HG03039 (cell line): ENCODE measurements at regions not wholly inside any gene's neighbourhood (a gene's known extent, or its start where the extent isn't known, plus 50 kb on each side); places are given as distances from the start of the nearest gene placed in this dataset.
"Not testable (repeated sequence)": the region's sequence is repeated elsewhere in the genome, so short reads cannot be mapped to it uniquely, and the experiment has no call there.

Source experiments
- ATAC-seq: cut with Tn5 transposase; IDR thresholded peaks from one replicate; pipeline ENCODE4 v1.9.1; 2021; ENCODE audit warnings: mild to moderate bottlenecking, moderate library complexity; ENCODE audit not compliant: unreplicated experiment

- ATAC-seq: no peak
These were observed 635.4 kb upstream of the ATXN7L3B start for GRCh38 chr12:73902260-73902659.

- ATAC-seq: no peak
These were observed 630.9 kb upstream of the ATXN7L3B start for GRCh38 chr12:73906757-73907156.

- no peak for ATAC-seq
These were observed 601.8 kb upstream of the ATXN7L3B start for GRCh38 chr12:73935817-73936216.

GRCh38 chr12:73947326-73948026 is 590.2 kb upstream of the ATXN7L3B start:
- no peak for ATAC-seq

GRCh38 chr12:73950507-73950906 is 587.1 kb upstream of the ATXN7L3B start:
- no peak for ATAC-seq

GRCh38 chr12:73951956-73952703 is 585.5 kb upstream of the ATXN7L3B start:
- ATAC-seq: no peak

- ATAC-seq: no peak
These were observed 573.0 kb upstream of the ATXN7L3B start for GRCh38 chr12:73964641-73965040.

- ATAC-seq: no peak
These were observed 564.1 kb upstream of the ATXN7L3B start for GRCh38 chr12:73973486-73973885.

GRCh38 chr12:73984552-73984951 is 553.1 kb upstream of the ATXN7L3B start:
- ATAC-seq: no peak

GRCh38 chr12:73991138-73991537 is 546.5 kb upstream of the ATXN7L3B start:
- ATAC-seq: no peak

- ATAC-seq: no peak
These were observed 538.7 kb upstream of the ATXN7L3B start for GRCh38 chr12:73998894-73999293.

GRCh38 chr12:74015118-74015517 is 522.5 kb upstream of the ATXN7L3B start:
- no peak for ATAC-seq

- ATAC-seq: not testable (repeated sequence)
These were observed 521.3 kb upstream of the ATXN7L3B start for GRCh38 chr12:74016324-74016723.

- ATAC-seq: no peak
These were observed 518.8 kb upstream of the ATXN7L3B start for GRCh38 chr12:74018849-74019248.

GRCh38 chr12:74021937-74022336 is 515.7 kb upstream of the ATXN7L3B start:
- peak; percentile 99 for ATAC-seq

- ATAC-seq: no peak
These were observed 506.6 kb upstream of the ATXN7L3B start for GRCh38 chr12:74031045-74031444.

- ATAC-seq: no peak
These were observed 504.1 kb upstream of the ATXN7L3B start for GRCh38 chr12:74033531-74033930.

- ATAC-seq: not testable (repeated sequence)
These were observed 498.5 kb upstream of the ATXN7L3B start for GRCh38 chr12:74039138-74039537.

GRCh38 chr12:74043343-74043742 is 494.3 kb upstream of the ATXN7L3B start:
- ATAC-seq: no peak

GRCh38 chr12:74049348-74049747 is 488.3 kb upstream of the ATXN7L3B start:
- ATAC-seq: no peak

- no peak for ATAC-seq
These were observed 485.8 kb upstream of the ATXN7L3B start for GRCh38 chr12:74051848-74052247.

GRCh38 chr12:74066476-74066875 is 471.2 kb upstream of the ATXN7L3B start:
- no peak for ATAC-seq
